ENCODE measurements at regions not wholly inside any gene's neighbourhood (a gene's known extent, or its start where the extent isn't known, plus 50 kb on each side); places are given as distances from the start of the nearest gene placed in this dataset.

DNA sequence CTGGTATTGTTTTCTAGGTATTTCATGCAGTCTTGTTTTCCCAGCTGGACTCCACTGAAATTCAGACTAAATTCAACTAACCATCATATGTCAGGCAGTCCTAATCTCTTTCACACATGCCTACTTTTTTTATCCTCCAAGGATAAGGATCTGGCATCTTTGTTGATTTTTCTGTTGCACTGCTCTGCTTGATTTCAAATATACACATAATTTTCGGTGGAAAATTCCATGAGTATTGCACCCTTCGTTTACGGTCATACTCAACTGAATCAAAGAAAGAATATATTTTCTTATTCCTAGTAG is 64.8 kb upstream of the UNC93A start:
- Histone ChIP-seq H2AFZ (ENCODE audit: low read length) (no peak overlapping the region), H3K9me3 (replicated peaks; ENCODE audit: insufficient read depth, low read length) (no peaks in the 10 kb centered on the region), H3K4me2 (ENCODE audit: low read depth, low read length) (no peak overlapping the region), H3K36me3 (replicated peaks; ENCODE audit: insufficient read depth, low read length) (no peaks in the 10 kb centered on the region), H3K9ac (ENCODE audit: low read length) (no peak overlapping the region), H3K4me1 (ENCODE audit: low read length) (no peaks in the 10 kb centered on the region), H4K20me1 (ENCODE audit: insufficient read depth, low read length) (no peaks in the 10 kb centered on the region), H3F3A (ENCODE audit: insufficient read depth, low read length) (no peaks in the 10 kb centered on the region), H3K27me3 (replicated peaks; ENCODE audit: insufficient read depth, low read length) (no peaks in the 10 kb centered on the region), H3K79me2 (ENCODE audit: low read length) (no peaks in the 10 kb centered on the region), H3K4me3 (ENCODE audit: low read length) (no peak overlapping the region), H3K9me2 (replicated peaks; ENCODE audit: insufficient read depth, low read length) (no peaks in the 10 kb centered on the region), H3K27ac (ENCODE audit: low read length) (no peak overlapping the region)
- TF ChIP-seq EZH2 (optimal IDR thresholded peaks at IDR 0.05; ENCODE audit: low read depth, low read length) (no peak), EZH2phosphoT487 (IDR thresholded peaks at IDR 0.05; ENCODE audit: low read length) (no peak)
- TF ChIP-seq, protein P1, sequence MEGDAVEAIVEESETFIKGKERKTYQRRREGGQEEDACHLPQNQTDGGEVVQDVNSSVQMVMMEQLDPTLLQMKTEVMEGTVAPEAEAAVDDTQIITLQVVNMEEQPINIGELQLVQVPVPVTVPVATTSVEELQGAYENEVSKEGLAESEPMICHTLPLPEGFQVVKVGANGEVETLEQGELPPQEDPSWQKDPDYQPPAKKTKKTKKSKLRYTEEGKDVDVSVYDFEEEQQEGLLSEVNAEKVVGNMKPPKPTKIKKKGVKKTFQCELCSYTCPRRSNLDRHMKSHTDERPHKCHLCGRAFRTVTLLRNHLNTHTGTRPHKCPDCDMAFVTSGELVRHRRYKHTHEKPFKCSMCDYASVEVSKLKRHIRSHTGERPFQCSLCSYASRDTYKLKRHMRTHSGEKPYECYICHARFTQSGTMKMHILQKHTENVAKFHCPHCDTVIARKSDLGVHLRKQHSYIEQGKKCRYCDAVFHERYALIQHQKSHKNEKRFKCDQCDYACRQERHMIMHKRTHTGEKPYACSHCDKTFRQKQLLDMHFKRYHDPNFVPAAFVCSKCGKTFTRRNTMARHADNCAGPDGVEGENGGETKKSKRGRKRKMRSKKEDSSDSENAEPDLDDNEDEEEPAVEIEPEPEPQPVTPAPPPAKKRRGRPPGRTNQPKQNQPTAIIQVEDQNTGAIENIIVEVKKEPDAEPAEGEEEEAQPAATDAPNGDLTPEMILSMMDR (IDR thresholded peaks at IDR 0.05; ENCODE audit: low read length) = no peak
- no peak for DNase-seq

DNA sequence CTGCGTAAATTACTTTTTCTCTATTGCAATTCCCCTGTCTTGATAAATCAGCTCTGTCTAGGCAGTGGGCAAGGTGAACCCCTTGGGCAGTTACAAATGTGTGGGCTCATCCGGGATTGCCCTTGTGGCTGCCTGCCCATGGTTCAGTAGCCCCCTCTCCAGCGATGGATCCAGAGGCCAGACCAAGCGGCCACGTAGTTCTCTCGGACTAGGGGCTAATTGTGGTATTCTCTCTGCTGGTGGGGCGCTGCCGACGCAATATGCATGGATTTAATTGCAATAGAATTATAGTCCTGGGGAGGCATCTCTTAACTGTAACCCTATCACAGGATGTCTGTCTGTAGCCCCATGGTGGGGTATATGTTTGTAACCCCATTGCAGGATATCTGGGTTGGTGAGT is 64.3 kb upstream of the UNC93A start:
- Histone ChIP-seq H2AFZ (ENCODE audit: low read length) (no peak overlapping the region), H3K79me2 (ENCODE audit: low read length) (no peaks in the 10 kb centered on the region), H3K9me2 (replicated peaks; ENCODE audit: insufficient read depth, low read length) (no peaks in the 10 kb centered on the region), H3K9ac (ENCODE audit: low read length) (no peak overlapping the region), H3K36me3 (replicated peaks; ENCODE audit: insufficient read depth, low read length) (no peaks in the 10 kb centered on the region), H3F3A (ENCODE audit: insufficient read depth, low read length) (no peaks in the 10 kb centered on the region), H4K20me1 (ENCODE audit: insufficient read depth, low read length) (no peaks in the 10 kb centered on the region), H3K9me3 (replicated peaks; ENCODE audit: insufficient read depth, low read length) (no peaks in the 10 kb centered on the region), H3K4me1 (ENCODE audit: low read length) (no peaks in the 10 kb centered on the region), H3K27me3 (replicated peaks; ENCODE audit: insufficient read depth, low read length) (no peaks in the 10 kb centered on the region), H3K27ac (ENCODE audit: low read length) (no peak overlapping the region), H3K4me3 (ENCODE audit: low read length) (no peak overlapping the region), H3K4me2 (ENCODE audit: low read depth, low read length) (no peak overlapping the region)
- DNase-seq = no peak
- no peak for TF ChIP-seq EZH2 (optimal IDR thresholded peaks at IDR 0.05; ENCODE audit: low read depth, low read length)
- no peak for TF ChIP-seq EZH2phosphoT487 (IDR thresholded peaks at IDR 0.05; ENCODE audit: low read length)
- TF ChIP-seq, protein P1 (IDR thresholded peaks at IDR 0.05; ENCODE audit: low read length) = no peak

DNA sequence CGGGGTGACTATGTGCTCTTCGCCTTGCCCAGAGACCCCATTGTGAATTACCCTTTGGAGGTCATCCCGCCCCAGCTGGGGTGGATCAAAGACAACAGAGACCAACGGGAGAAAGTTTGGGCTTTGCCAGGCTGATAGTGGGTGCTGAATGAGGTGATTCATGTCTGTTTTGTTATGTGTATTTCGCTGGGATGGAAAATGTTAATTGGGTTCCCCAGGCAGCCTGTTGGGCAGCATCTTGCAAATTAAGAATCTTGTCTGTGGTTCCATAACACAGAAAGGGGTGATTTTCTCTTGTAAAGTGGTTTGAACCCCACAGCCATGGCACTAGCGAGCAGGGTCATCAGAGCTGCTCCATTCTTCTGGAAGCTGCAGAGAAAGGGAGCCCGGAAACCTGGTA is 63.1 kb upstream of the UNC93A start:
- Histone ChIP-seq H3K36me3 (replicated peaks; ENCODE audit: insufficient read depth, low read length) (no peaks in the 10 kb centered on the region), H3K9me2 (replicated peaks; ENCODE audit: insufficient read depth, low read length) (no peaks in the 10 kb centered on the region), H3K4me1 (ENCODE audit: low read length) (no peaks in the 10 kb centered on the region), H3K27ac (ENCODE audit: low read length) (no peak overlapping the region), H2AFZ (ENCODE audit: low read length) (no peak overlapping the region), H3K9me3 (replicated peaks; ENCODE audit: insufficient read depth, low read length) (no peaks in the 10 kb centered on the region), H3K4me2 (ENCODE audit: low read depth, low read length) (no peak overlapping the region), H3K27me3 (replicated peaks; ENCODE audit: insufficient read depth, low read length) (no peaks in the 10 kb centered on the region), H3K9ac (ENCODE audit: low read length) (no peak overlapping the region), H4K20me1 (ENCODE audit: insufficient read depth, low read length) (no peaks in the 10 kb centered on the region), H3F3A (ENCODE audit: insufficient read depth, low read length) (no peaks in the 10 kb centered on the region), H3K4me3 (ENCODE audit: low read length) (no peak overlapping the region), H3K79me2 (ENCODE audit: low read length) (no peaks in the 10 kb centered on the region)
- TF ChIP-seq, protein P1 (IDR thresholded peaks at IDR 0.05; ENCODE audit: low read length) = no peak
- TF ChIP-seq EZH2phosphoT487 (IDR thresholded peaks at IDR 0.05; ENCODE audit: low read length) (no peak), EZH2 (optimal IDR thresholded peaks at IDR 0.05; ENCODE audit: low read depth, low read length) (no peak)
- DNase-seq = no peak
